Prostate gland (tissue), 2 donors: ENCODE measurements at regions not wholly inside any gene's neighbourhood (a gene's known extent, or its start where the extent isn't known, plus 50 kb on each side); places are given as distances from the start of the nearest gene placed in this dataset.

ENCODE experiments used
- POLR2AphosphoS5 ChIP-seq: sonication (generic); formaldehyde crosslinking; IDR thresholded peaks from one replicate; pipeline ENCODE4 v1.6.1; 2017; ENCODE audit warnings: antibody characterized with exemption
- TF ChIP-seq, protein P1 (sequence below), 4 experiments: fragments of 200-600 bp in 2 of 4; fragments of 450-650 bp in 2 of 4; sonication (generic) in 2 of 4; IDR thresholded peaks; 1 replicate in 3 of 4; 2 replicates in 1 of 4; pipeline ENCODE4 v1.5.1; 2016 to 2019; ENCODE audit warnings: antibody characterized with exemption in 4 of 4, mild to moderate bottlenecking in 2 of 4, moderate library complexity in 2 of 4

DNA sequence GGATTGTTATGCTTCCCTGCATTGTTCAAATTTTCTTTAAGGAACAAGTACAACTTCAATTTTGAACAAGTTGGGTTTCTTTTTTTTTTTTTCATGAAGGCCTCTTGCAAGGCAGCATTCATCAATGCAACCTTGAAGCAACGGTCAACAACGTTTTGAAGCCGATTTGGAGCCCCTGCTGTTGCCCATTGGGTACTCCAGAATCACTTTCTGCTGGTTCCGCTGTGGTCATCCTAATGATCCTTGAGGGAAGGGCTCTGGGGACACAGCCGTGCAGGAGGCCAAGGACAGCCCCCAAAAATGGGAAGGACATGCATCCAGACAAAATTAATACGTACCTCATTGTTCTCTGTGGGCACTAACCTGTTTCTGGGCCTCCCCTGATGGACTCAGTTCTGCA lies 84.6 kb upstream of the MGMT start:
- no peak for TF ChIP-seq POLR2AphosphoS5
- TF ChIP-seq, protein P1, sequence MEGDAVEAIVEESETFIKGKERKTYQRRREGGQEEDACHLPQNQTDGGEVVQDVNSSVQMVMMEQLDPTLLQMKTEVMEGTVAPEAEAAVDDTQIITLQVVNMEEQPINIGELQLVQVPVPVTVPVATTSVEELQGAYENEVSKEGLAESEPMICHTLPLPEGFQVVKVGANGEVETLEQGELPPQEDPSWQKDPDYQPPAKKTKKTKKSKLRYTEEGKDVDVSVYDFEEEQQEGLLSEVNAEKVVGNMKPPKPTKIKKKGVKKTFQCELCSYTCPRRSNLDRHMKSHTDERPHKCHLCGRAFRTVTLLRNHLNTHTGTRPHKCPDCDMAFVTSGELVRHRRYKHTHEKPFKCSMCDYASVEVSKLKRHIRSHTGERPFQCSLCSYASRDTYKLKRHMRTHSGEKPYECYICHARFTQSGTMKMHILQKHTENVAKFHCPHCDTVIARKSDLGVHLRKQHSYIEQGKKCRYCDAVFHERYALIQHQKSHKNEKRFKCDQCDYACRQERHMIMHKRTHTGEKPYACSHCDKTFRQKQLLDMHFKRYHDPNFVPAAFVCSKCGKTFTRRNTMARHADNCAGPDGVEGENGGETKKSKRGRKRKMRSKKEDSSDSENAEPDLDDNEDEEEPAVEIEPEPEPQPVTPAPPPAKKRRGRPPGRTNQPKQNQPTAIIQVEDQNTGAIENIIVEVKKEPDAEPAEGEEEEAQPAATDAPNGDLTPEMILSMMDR (IDR thresholded peaks at IDR 0.05), result no peak
